HEK293 (cell line): ENCODE measurements at regions not wholly inside any gene's neighbourhood (a gene's known extent, or its start where the extent isn't known, plus 50 kb on each side); places are given as distances from the start of the nearest gene placed in this dataset.

Source experiments
- CTCF ChIA-PET: fragments of 350-600 bp; formaldehyde crosslinking; extraction: SDS; loops from one replicate; lab custom pipeline; 2021; ENCODE audit warnings: antibody characterized with exemption; lab: Yijun Ruan, JAX
- POLR2A ChIA-PET: fragments of 300-600 bp; formaldehyde crosslinking; extraction: SDS; loops from one replicate; lab custom pipeline; 2020; ENCODE audit warnings: antibody characterized with exemption, inconsistent platforms; lab: Yijun Ruan, JAX
- H3K27ac ChIP-seq: fragments of 200-500 bp; sonication (Bioruptor generic); 2 replicates; pipeline ENCODE4 v1.5.1; 2014; ENCODE audit warnings: low read depth, low read length, control low read depth, inconsistent platforms; ENCODE audit errors: extremely low read depth
- H3K36me3 ChIP-seq, 2 experiments: fragments of 200-500 bp in 1 of 2; sonication (Bioruptor generic) in 1 of 2; 1 replicate in 1 of 2; 2 replicates in 1 of 2; pipeline ENCODE4 v1.5.1; 2014 to 2017; ENCODE audit warnings: inconsistent platforms in 2 of 2, low read length in 2 of 2; ENCODE audit not compliant: control insufficient read depth in 2 of 2, insufficient read depth in 1 of 2
- H3K4me1 ChIP-seq: fragments of 200-500 bp; sonication (Bioruptor generic); 2 replicates; pipeline ENCODE4 v1.5.1; 2014; ENCODE audit warnings: mild to moderate bottlenecking, low read length, inconsistent platforms; ENCODE audit not compliant: control insufficient read depth, insufficient read depth
- H3K4me3 ChIP-seq: 2 replicates; pipeline ENCODE4 v1.5.1; 2011; ENCODE audit warnings: low read depth, mild to moderate bottlenecking, control low read depth, low read length, moderate library complexity
- H3K9me3 ChIP-seq: fragments of 200-500 bp; sonication (Bioruptor generic); 2 replicates; pipeline ENCODE4 v1.5.1; 2014; ENCODE audit warnings: low read depth, low read length, inconsistent platforms; ENCODE audit not compliant: control insufficient read depth, insufficient read depth
- GLIS1 ChIP-seq: fragments of 450-650 bp; formaldehyde crosslinking; IDR thresholded peaks from 2 replicates; pipeline ENCODE4 v1.5.1; 2016; ENCODE audit warnings: missing biosample characterization, missing genetic modification characterization
- HOXC10 ChIP-seq: sonication (generic); formaldehyde crosslinking; IDR thresholded peaks from 2 replicates; pipeline ENCODE4 v1.8.1; 2023; ENCODE audit warnings: mild to moderate bottlenecking, missing genetic modification reagents
- MEIS1 ChIP-seq: sonication (generic); formaldehyde crosslinking; IDR thresholded peaks from 2 replicates; pipeline ENCODE4 v1.8.1; 2022; ENCODE audit warnings: missing genetic modification reagents, mild to moderate bottlenecking, borderline replicate concordance
- SCRT2 ChIP-seq: fragments of 450-650 bp; formaldehyde crosslinking; IDR thresholded peaks from 2 replicates; pipeline ENCODE4 v1.5.1; 2016; ENCODE audit warnings: missing biosample characterization, missing genetic modification characterization
- TCF7L2 ChIP-seq: IDR thresholded peaks from 2 replicates; pipeline ENCODE4 v1.6.1; 2011; ENCODE audit warnings: low read depth, mild to moderate bottlenecking, inconsistent platforms, low read length, moderate library complexity, borderline replicate concordance
- ZBTB21 ChIP-seq: fragments of 450-650 bp; formaldehyde crosslinking; IDR thresholded peaks from 2 replicates; pipeline ENCODE4 v1.5.1; 2017; ENCODE audit warnings: missing biosample characterization, missing genetic modification characterization
- ZBTB7A ChIP-seq: fragments of 450-650 bp; formaldehyde crosslinking; IDR thresholded peaks from 2 replicates; pipeline ENCODE4 v1.5.1; 2016; ENCODE audit warnings: low read depth, missing biosample characterization, missing genetic modification characterization
- ZNF121 ChIP-seq: fragments of 450-650 bp; formaldehyde crosslinking; IDR thresholded peaks from 2 replicates; pipeline ENCODE4 v1.5.1; 2016; ENCODE audit warnings: missing biosample characterization, missing genetic modification characterization
- ZNF274 ChIP-seq, 2 experiments: fragments of 200-500 bp in 1 of 2; fragments of 450-650 bp in 1 of 2; sonication (Bioruptor generic) in 1 of 2; formaldehyde crosslinking in 1 of 2; IDR thresholded peaks; 2 replicates each; pipeline versions ENCODE4 v1.5.1 to v1.6.1; 2014 to 2016; ENCODE audit warnings: borderline replicate concordance in 1 of 2, inconsistent platforms in 1 of 2, low read length in 1 of 2, missing biosample characterization in 1 of 2, missing genetic modification characterization in 1 of 2
- ZNF37A ChIP-seq: fragments of 450-650 bp; IDR thresholded peaks from 2 replicates; pipeline ENCODE4 v1.5.1; 2018; ENCODE audit warnings: missing biosample characterization, missing genetic modification characterization
- ZNF433 ChIP-seq: fragments of 450-650 bp; formaldehyde crosslinking; IDR thresholded peaks from 2 replicates; pipeline ENCODE4 v1.5.1; 2016; ENCODE audit warnings: missing biosample characterization, missing genetic modification characterization, low read depth
- ZNF544 ChIP-seq: fragments of 450-650 bp; formaldehyde crosslinking; IDR thresholded peaks from 2 replicates; pipeline ENCODE4 v1.5.0; 2017; ENCODE audit warnings: missing biosample characterization, missing genetic modification characterization
- ZNF549 ChIP-seq: fragments of 450-650 bp; IDR thresholded peaks from 2 replicates; pipeline ENCODE4 v1.5.1; 2018; ENCODE audit warnings: missing biosample characterization, missing genetic modification characterization, mild to moderate bottlenecking, inconsistent platforms, moderate library complexity
- ZNF677 ChIP-seq: fragments of 450-650 bp; IDR thresholded peaks from 2 replicates; pipeline ENCODE4 v1.5.0; 2018; ENCODE audit warnings: missing biosample characterization, mild to moderate bottlenecking, missing genetic modification characterization, moderate library complexity
- ZNF76 ChIP-seq: fragments of 450-650 bp; formaldehyde crosslinking; IDR thresholded peaks from 2 replicates; pipeline ENCODE4; 2016; ENCODE audit warnings: low read depth, missing biosample characterization, missing genetic modification characterization, borderline replicate concordance
- ZNF777 ChIP-seq: fragments of 450-650 bp; formaldehyde crosslinking; IDR thresholded peaks from 2 replicates; pipeline ENCODE4 v1.5.1; 2017; ENCODE audit warnings: missing biosample characterization, missing genetic modification characterization, borderline replicate concordance
- TF ChIP-seq, protein P1 (sequence below): fragments of 450-650 bp; formaldehyde crosslinking; IDR thresholded peaks from 2 replicates; pipeline ENCODE4 v1.5.1; 2016; ENCODE audit warnings: missing biosample characterization, missing genetic modification characterization, borderline replicate concordance
- TF ChIP-seq, protein P2 (sequence below): fragments of 450-650 bp; formaldehyde crosslinking; IDR thresholded peaks from 2 replicates; pipeline ENCODE4 v1.5.1; 2017; ENCODE audit warnings: missing biosample characterization, missing genetic modification characterization
- TF ChIP-seq, protein P3 (sequence below): fragments of 450-650 bp; formaldehyde crosslinking; IDR thresholded peaks from 2 replicates; pipeline ENCODE4 v1.5.1; 2016; ENCODE audit warnings: missing biosample characterization, missing genetic modification characterization
- TF ChIP-seq, protein P4 (sequence below): fragments of 450-650 bp; formaldehyde crosslinking; IDR thresholded peaks from 2 replicates; pipeline ENCODE4 v1.5.1; 2016; ENCODE audit warnings: missing biosample characterization, missing genetic modification characterization
- TF ChIP-seq, protein P5 (sequence below): fragments of 450-650 bp; formaldehyde crosslinking; IDR thresholded peaks from 2 replicates; pipeline ENCODE4 v1.5.1; 2017; ENCODE audit warnings: missing biosample characterization, missing genetic modification characterization
- TF ChIP-seq, protein P6 (sequence below): fragments of 450-650 bp; formaldehyde crosslinking; IDR thresholded peaks from 2 replicates; pipeline ENCODE4 v1.5.1; 2016; ENCODE audit warnings: missing biosample characterization, missing genetic modification characterization

DNA sequence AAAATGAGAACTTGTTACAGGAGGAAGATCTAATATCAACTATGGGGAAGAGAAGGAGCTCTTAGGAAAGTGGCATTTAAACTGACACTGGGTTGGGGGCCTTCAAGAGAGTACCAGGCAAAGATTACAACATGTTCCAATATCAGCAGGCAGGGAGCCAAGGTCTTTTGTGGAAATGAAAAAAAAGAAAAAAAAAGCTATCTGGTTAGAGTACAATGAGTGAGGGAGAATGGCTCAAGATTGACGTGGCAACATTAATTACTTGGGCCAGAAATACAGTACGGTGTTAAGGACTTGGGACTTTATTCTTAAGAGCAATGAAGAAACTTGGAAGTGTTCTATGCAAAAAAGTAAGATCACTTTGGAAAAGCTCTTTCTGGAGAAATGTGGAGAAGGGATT is 132.3 kb upstream of the CDK1 start (continued):
- TF ChIP-seq, protein P1, sequence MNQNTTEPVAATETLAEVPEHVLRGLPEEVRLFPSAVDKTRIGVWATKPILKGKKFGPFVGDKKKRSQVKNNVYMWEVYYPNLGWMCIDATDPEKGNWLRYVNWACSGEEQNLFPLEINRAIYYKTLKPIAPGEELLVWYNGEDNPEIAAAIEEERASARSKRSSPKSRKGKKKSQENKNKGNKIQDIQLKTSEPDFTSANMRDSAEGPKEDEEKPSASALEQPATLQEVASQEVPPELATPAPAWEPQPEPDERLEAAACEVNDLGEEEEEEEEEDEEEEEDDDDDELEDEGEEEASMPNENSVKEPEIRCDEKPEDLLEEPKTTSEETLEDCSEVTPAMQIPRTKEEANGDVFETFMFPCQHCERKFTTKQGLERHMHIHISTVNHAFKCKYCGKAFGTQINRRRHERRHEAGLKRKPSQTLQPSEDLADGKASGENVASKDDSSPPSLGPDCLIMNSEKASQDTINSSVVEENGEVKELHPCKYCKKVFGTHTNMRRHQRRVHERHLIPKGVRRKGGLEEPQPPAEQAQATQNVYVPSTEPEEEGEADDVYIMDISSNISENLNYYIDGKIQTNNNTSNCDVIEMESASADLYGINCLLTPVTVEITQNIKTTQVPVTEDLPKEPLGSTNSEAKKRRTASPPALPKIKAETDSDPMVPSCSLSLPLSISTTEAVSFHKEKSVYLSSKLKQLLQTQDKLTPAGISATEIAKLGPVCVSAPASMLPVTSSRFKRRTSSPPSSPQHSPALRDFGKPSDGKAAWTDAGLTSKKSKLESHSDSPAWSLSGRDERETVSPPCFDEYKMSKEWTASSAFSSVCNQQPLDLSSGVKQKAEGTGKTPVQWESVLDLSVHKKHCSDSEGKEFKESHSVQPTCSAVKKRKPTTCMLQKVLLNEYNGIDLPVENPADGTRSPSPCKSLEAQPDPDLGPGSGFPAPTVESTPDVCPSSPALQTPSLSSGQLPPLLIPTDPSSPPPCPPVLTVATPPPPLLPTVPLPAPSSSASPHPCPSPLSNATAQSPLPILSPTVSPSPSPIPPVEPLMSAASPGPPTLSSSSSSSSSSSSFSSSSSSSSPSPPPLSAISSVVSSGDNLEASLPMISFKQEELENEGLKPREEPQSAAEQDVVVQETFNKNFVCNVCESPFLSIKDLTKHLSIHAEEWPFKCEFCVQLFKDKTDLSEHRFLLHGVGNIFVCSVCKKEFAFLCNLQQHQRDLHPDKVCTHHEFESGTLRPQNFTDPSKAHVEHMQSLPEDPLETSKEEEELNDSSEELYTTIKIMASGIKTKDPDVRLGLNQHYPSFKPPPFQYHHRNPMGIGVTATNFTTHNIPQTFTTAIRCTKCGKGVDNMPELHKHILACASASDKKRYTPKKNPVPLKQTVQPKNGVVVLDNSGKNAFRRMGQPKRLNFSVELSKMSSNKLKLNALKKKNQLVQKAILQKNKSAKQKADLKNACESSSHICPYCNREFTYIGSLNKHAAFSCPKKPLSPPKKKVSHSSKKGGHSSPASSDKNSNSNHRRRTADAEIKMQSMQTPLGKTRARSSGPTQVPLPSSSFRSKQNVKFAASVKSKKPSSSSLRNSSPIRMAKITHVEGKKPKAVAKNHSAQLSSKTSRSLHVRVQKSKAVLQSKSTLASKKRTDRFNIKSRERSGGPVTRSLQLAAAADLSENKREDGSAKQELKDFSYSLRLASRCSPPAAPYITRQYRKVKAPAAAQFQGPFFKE (tag by site-specific recombination) = no peak
- no peak for TF ChIP-seq ZNF777 (tag by site-specific recombination)
- no peak for TF ChIP-seq ZBTB7A (tag by site-specific recombination)
- no peak for TF ChIP-seq MEIS1 (CRISPR knock-in tag)
- TF ChIP-seq ZNF274 (IDR thresholded peaks at IDR 0.05; ENCODE audit: low read length) = no peak
- TF ChIP-seq ZNF274 (tag by site-specific recombination; IDR thresholded peaks at IDR 0.05; ENCODE audit: borderline replicate concordance) = no peak
- TF ChIP-seq ZNF37A (tag by site-specific recombination) = no peak
- TF ChIP-seq ZNF121 (tag by site-specific recombination) = no peak
- no peak for TF ChIP-seq ZNF76 (tag by site-specific recombination)
- TF ChIP-seq ZNF677 = no peak

DNA sequence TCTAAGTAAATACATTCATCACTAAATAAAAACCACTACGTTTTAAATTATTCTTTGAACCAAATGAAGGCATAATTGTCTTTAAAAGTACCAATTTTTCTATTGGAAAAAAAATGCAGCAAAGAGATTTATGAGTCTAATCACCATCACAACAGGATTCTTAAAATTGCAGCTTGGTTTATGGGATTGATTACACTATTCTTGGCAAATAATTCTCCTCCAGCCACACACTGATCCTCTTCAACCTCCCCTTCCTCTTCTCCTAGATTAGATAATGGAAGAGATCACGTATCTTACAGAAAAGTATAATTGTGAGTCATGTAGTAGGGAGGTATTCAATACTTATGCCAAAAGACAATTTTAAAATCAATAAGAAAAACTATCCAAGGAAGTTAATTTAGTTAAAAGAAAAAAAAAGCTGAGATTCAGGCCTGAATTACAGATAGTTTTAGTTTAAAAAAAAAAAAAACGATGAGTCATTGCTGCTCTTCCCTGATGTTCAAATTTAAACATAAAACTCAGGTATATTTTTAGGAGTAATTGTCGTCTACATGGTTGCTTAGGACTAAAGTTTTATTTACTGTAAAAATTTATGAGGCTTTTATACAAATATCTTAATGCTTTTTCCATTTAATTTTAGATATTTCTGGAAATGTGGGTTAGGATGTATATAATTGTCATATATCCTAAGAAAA is 133.7 kb upstream of the CDK1 start:
- H3K4me3 ChIP-seq = no peak overlapping the region
- ChIA-PET POLR2A (no interaction called here), CTCF (interaction anchor here (0.6 to 8.2 kb wide), 3 partner anchors 8 to 199 kb away, joined by 4 to 105 read pairs (median 15); no protein-coding TSS in a partner anchor)
- H3K27ac ChIP-seq = no peak overlapping the region
- peaks cover 7% of the 10 kb centered on the region; the same call in 1 of the 2 replicates for H3K4me1 ChIP-seq
- no peaks in the 10 kb centered on the region for H3K9me3 ChIP-seq
- H3K36me3 ChIP-seq = no peaks in the 10 kb centered on the region
- TF ChIP-seq ZNF544 (tag by site-specific recombination) = no peak
- no peak for TF ChIP-seq HOXC10 (CRISPR knock-in tag)
- TF ChIP-seq ZBTB21 = no peak
- TF ChIP-seq, protein P2, sequence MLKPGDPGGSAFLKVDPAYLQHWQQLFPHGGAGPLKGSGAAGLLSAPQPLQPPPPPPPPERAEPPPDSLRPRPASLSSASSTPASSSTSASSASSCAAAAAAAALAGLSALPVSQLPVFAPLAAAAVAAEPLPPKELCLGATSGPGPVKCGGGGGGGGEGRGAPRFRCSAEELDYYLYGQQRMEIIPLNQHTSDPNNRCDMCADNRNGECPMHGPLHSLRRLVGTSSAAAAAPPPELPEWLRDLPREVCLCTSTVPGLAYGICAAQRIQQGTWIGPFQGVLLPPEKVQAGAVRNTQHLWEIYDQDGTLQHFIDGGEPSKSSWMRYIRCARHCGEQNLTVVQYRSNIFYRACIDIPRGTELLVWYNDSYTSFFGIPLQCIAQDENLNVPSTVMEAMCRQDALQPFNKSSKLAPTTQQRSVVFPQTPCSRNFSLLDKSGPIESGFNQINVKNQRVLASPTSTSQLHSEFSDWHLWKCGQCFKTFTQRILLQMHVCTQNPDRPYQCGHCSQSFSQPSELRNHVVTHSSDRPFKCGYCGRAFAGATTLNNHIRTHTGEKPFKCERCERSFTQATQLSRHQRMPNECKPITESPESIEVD = peak; percentile 35
- no peak for TF ChIP-seq TCF7L2
- TF ChIP-seq ZNF433 (tag by site-specific recombination) = no peak
- TF ChIP-seq, protein P3, sequence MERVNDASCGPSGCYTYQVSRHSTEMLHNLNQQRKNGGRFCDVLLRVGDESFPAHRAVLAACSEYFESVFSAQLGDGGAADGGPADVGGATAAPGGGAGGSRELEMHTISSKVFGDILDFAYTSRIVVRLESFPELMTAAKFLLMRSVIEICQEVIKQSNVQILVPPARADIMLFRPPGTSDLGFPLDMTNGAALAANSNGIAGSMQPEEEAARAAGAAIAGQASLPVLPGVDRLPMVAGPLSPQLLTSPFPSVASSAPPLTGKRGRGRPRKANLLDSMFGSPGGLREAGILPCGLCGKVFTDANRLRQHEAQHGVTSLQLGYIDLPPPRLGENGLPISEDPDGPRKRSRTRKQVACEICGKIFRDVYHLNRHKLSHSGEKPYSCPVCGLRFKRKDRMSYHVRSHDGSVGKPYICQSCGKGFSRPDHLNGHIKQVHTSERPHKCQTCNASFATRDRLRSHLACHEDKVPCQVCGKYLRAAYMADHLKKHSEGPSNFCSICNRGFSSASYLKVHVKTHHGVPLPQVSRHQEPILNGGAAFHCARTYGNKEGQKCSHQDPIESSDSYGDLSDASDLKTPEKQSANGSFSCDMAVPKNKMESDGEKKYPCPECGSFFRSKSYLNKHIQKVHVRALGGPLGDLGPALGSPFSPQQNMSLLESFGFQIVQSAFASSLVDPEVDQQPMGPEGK (tag by site-specific recombination) = no peak
- no peak for TF ChIP-seq SCRT2 (tag by site-specific recombination)
- TF ChIP-seq, protein P4, sequence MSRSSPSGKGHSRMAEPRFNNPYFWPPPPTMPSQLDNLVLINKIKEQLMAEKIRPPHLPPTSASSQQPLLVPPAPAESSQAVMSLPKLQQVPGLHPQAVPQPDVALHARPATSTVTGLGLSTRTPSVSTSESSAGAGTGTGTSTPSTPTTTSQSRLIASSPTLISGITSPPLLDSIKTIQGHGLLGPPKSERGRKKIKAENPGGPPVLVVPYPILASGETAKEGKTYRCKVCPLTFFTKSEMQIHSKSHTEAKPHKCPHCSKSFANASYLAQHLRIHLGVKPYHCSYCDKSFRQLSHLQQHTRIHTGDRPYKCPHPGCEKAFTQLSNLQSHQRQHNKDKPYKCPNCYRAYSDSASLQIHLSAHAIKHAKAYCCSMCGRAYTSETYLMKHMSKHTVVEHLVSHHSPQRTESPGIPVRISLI (tag by site-specific recombination) = 0 out of 2 replicates have a peak, but pooled peaks have one; percentile 75
- TF ChIP-seq ZNF549 (tag by site-specific recombination) = no peak
- TF ChIP-seq GLIS1 (tag by site-specific recombination) = no peak
- TF ChIP-seq, protein P5, sequence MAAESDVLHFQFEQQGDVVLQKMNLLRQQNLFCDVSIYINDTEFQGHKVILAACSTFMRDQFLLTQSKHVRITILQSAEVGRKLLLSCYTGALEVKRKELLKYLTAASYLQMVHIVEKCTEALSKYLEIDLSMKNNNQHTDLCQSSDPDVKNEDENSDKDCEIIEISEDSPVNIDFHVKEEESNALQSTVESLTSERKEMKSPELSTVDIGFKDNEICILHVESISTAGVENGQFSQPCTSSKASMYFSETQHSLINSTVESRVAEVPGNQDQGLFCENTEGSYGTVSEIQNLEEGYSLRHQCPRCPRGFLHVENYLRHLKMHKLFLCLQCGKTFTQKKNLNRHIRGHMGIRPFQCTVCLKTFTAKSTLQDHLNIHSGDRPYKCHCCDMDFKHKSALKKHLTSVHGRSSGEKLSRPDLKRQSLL = no peak
- TF ChIP-seq, protein P6, sequence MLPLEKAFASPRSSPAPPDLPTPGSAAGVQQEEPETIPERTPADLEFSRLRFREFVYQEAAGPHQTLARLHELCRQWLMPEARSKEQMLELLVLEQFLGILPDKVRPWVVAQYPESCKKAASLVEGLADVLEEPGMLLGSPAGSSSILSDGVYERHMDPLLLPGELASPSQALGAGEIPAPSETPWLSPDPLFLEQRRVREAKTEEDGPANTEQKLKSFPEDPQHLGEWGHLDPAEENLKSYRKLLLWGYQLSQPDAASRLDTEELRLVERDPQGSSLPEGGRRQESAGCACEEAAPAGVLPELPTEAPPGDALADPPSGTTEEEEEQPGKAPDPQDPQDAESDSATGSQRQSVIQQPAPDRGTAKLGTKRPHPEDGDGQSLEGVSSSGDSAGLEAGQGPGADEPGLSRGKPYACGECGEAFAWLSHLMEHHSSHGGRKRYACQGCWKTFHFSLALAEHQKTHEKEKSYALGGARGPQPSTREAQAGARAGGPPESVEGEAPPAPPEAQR (tag by site-specific recombination) = no peak
